Renal cortical epithelial cell (primary cell): ENCODE measurements at regions not wholly inside any gene's neighbourhood (a gene's known extent, or its start where the extent isn't known, plus 50 kb on each side); places are given as distances from the start of the nearest gene placed in this dataset.

Experiments
- DNase-seq: peaks from one replicate; pipeline ENCODE4 v3.0.0-alpha.2; 2011; ENCODE audit warnings: low read depth

GRCh38 chr17:73724341-73724740 lies 80.1 kb upstream of the SDK2 start:
- DNase-seq, result no peak

- DNase-seq, result no peak
These were observed 80.7 kb upstream of the SDK2 start for GRCh38 chr17:73724990-73725389.

- no peak for DNase-seq
These were observed 81.7 kb upstream of the SDK2 start for GRCh38 chr17:73725794-73726515.

- no peak for DNase-seq
These were observed 83.7 kb upstream of the SDK2 start for GRCh38 chr17:73727941-73728340.

- DNase-seq, result no peak
These were observed 84.9 kb upstream of the SDK2 start for GRCh38 chr17:73729101-73729500.

- DNase-seq, result no peak
These were observed 87.5 kb upstream of the SDK2 start for GRCh38 chr17:73731733-73732132.

GRCh38 chr17:73733517-73733916 lies 89.3 kb upstream of the SDK2 start:
- DNase-seq, result no peak

- no peak for DNase-seq
These were observed 91.0 kb upstream of the SDK2 start for GRCh38 chr17:73735245-73735644.

- DNase-seq, result no peak
These were observed 94.7 kb upstream of the SDK2 start for GRCh38 chr17:73738751-73739575.

- DNase-seq, result no peak
These were observed 96.1 kb upstream of the SDK2 start for GRCh38 chr17:73740370-73740769.

GRCh38 chr17:73742948-73743381 lies 98.7 kb upstream of the SDK2 start:
- no peak for DNase-seq

- DNase-seq, result no peak
These were observed 99.4 kb upstream of the SDK2 start for GRCh38 chr17:73743518-73744201.

- no peak for DNase-seq
These were observed 100.2 kb upstream of the SDK2 start for GRCh38 chr17:73744411-73744810.

GRCh38 chr17:73746314-73747073 lies 102.2 kb upstream of the SDK2 start:
- DNase-seq, result no peak

GRCh38 chr17:73747221-73748002 lies 103.2 kb upstream of the SDK2 start:
- no peak for DNase-seq

- no peak for DNase-seq
These were observed 104.3 kb upstream of the SDK2 start for GRCh38 chr17:73748508-73748907.

- no peak for DNase-seq
These were observed 105.1 kb upstream of the SDK2 start for GRCh38 chr17:73749337-73749823.

GRCh38 chr17:73749928-73750605 lies 105.8 kb upstream of the SDK2 start:
- DNase-seq, result no peak

- no peak for DNase-seq
These were observed 106.7 kb upstream of the SDK2 start for GRCh38 chr17:73750975-73751374.

- DNase-seq, result no peak
These were observed 109.7 kb upstream of the SDK2 start for GRCh38 chr17:73753751-73754496.
